SK-N-SH (cell line): ENCODE measurements at regions not wholly inside any gene's neighbourhood (a gene's known extent, or its start where the extent isn't known, plus 50 kb on each side); places are given as distances from the start of the nearest gene placed in this dataset.

Experiments
- CTCF ChIA-PET: fragments of 300-600, 350-600 bp; formaldehyde crosslinking; extraction: SDS; loops from one replicate; lab custom pipeline; 2021; lab: Yijun Ruan, JAX
- POLR2A ChIA-PET: fragments of 350-600 bp; sonication (Branson Sonifier 250); formaldehyde crosslinking; extraction: SDS; loops from one replicate; lab custom pipeline; 2020; ENCODE audit warnings: antibody characterized with exemption, inconsistent platforms; lab: Yijun Ruan, JAX
- DNase-seq: peaks from one replicate; pipeline ENCODE4 v3.0.0; 2012
- H2AFZ ChIP-seq: fragments of 200-600 bp; sonication (generic); 2 replicates; pipeline ENCODE4 v1.8.1; 2016; ENCODE audit warnings: antibody characterized with exemption, mild to moderate bottlenecking, low read depth
- H3F3A ChIP-seq: fragments of 200-600 bp; sonication (generic); replicated peaks from 2 replicates; pipeline ENCODE3; 2016; ENCODE audit warnings: antibody characterized with exemption, mild to moderate bottlenecking; ENCODE audit not compliant: insufficient read depth
- H3K27ac ChIP-seq, 2 experiments: fragments of 200-500 bp in 1 of 2; fragments of 200-600 bp in 1 of 2; sonication (Bioruptor generic) in 1 of 2; sonication (generic), shearing (Covaris generic) in 1 of 2; 2 replicates each; pipeline versions ENCODE4 v1.5.1 to v1.6.1; 2014 to 2016; ENCODE audit warnings: low read depth in 2 of 2, inconsistent platforms in 1 of 2, low read length in 1 of 2, mild to moderate bottlenecking in 1 of 2, mixed read lengths in 1 of 2
- H3K27me3 ChIP-seq: fragments of 200-600 bp; sonication (generic), shearing (Covaris generic); 2 replicates; pipeline ENCODE4 v1.6.1; 2016; ENCODE audit warnings: mixed run types; ENCODE audit not compliant: insufficient read depth
- H3K36me3 ChIP-seq, 2 experiments: fragments of 200-500 bp in 1 of 2; fragments of 200-600 bp in 1 of 2; sonication (Bioruptor generic) in 1 of 2; sonication (generic) in 1 of 2; replicated peaks in 1 of 2; 2 replicates each; pipeline versions ENCODE3 to v1.5.1; 2014 to 2016; ENCODE audit warnings: low read length in 1 of 2, mild to moderate bottlenecking in 1 of 2; ENCODE audit not compliant: insufficient read depth in 2 of 2, control insufficient read depth in 1 of 2
- H3K4me1 ChIP-seq, 2 experiments: fragments of 200-500 bp in 1 of 2; fragments of 200-600 bp in 1 of 2; sonication (Bioruptor generic) in 1 of 2; sonication (generic), shearing (Covaris generic) in 1 of 2; 2 replicates each; pipeline versions ENCODE4 v1.5.1 to v1.6.1; 2014 to 2016; ENCODE audit warnings: low read depth in 1 of 2, low read length in 1 of 2, mixed run types in 1 of 2; ENCODE audit not compliant: insufficient read depth in 2 of 2, control insufficient read depth in 1 of 2
- H3K4me2 ChIP-seq: fragments of 200-600 bp; sonication (generic), shearing (Covaris generic); 2 replicates; pipeline ENCODE4 v1.6.1; 2017; ENCODE audit warnings: mixed run types
- H3K4me3 ChIP-seq, 2 experiments: fragments of 200-500 bp in 1 of 2; fragments of 200-600 bp in 1 of 2; sonication (Bioruptor generic) in 1 of 2; sonication (generic), shearing (Covaris generic) in 1 of 2; 2 replicates each; pipeline versions ENCODE4 v1.5.1 to v1.8.1; 2014 to 2016; ENCODE audit warnings: low read depth in 2 of 2, inconsistent platforms in 1 of 2, low read length in 1 of 2, mild to moderate bottlenecking in 1 of 2, mixed read lengths in 1 of 2, moderate library complexity in 1 of 2
- H3K79me2 ChIP-seq: fragments of 200-600 bp; sonication (generic); 2 replicates; pipeline ENCODE4 v1.8.1; 2017; ENCODE audit warnings: mild to moderate bottlenecking; ENCODE audit not compliant: insufficient read depth
- H3K9ac ChIP-seq: fragments of 200-600 bp; sonication (generic); 2 replicates; pipeline ENCODE4 v1.6.1; 2017; ENCODE audit warnings: mixed run types
- H3K9me2 ChIP-seq: fragments of 200-600 bp; sonication (generic); 2 replicates; pipeline ENCODE4 v1.6.1; 2017; ENCODE audit warnings: mixed run types
- H3K9me3 ChIP-seq: fragments of 200-600 bp; sonication (generic); 2 replicates; pipeline ENCODE4 v1.6.1; 2017; ENCODE audit warnings: mixed run types, mild to moderate bottlenecking, moderate library complexity
- H4K20me1 ChIP-seq: fragments of 200-600 bp; sonication (generic); 2 replicates; pipeline ENCODE4 v1.6.1; 2017; ENCODE audit warnings: mild to moderate bottlenecking, mixed run types; ENCODE audit not compliant: insufficient read depth
- CHD2 ChIP-seq: fragments of 150-350 bp; IDR thresholded peaks from 2 replicates; pipeline ENCODE4 v1.6.1; 2018; ENCODE audit warnings: low read length; ENCODE audit not compliant: partially characterized antibody
- ELF1 ChIP-seq: IDR thresholded peaks from 2 replicates; pipeline ENCODE4 v1.4.0; 2012
- EZH2phosphoT487 ChIP-seq: fragments of 200-600 bp; sonication (generic); IDR thresholded peaks from 2 replicates; pipeline ENCODE4 v1.6.1; 2017; ENCODE audit warnings: low read depth, mixed run types, mild to moderate bottlenecking, antibody characterized with exemption, moderate library complexity, borderline replicate concordance
- FOSL2 ChIP-seq: IDR thresholded peaks from 2 replicates; pipeline ENCODE4 v1.4.0; 2012; ENCODE audit warnings: low read depth, mild to moderate bottlenecking, moderate library complexity, borderline replicate concordance
- FOXJ3 ChIP-seq: sonication (generic); formaldehyde crosslinking; IDR thresholded peaks from 2 replicates; pipeline ENCODE4 v1.5.1; 2020; ENCODE audit warnings: mild to moderate bottlenecking, missing genetic modification reagents
- JUND ChIP-seq: IDR thresholded peaks from 2 replicates; pipeline ENCODE4 v1.4.0; 2012
- MXI1 ChIP-seq: IDR thresholded peaks from 2 replicates; pipeline ENCODE4 v1.6.1; 2012; ENCODE audit warnings: mild to moderate bottlenecking, low read depth, low read length, improper control_type of control experiment
- PBX3 ChIP-seq: IDR thresholded peaks from 2 replicates; pipeline ENCODE4; 2012
- RAD21 ChIP-seq: IDR thresholded peaks from 2 replicates; pipeline ENCODE4 v1.6.1; 2012; ENCODE audit warnings: mild to moderate bottlenecking, low read length
- REST ChIP-seq: IDR thresholded peaks from 2 replicates; pipeline ENCODE4 v1.6.1; 2012; ENCODE audit warnings: mild to moderate bottlenecking, low read depth, low read length, moderate library complexity
- RXRA ChIP-seq: IDR thresholded peaks from 2 replicates; pipeline ENCODE4 v1.4.0; 2012; ENCODE audit warnings: low read depth, mild to moderate bottlenecking, borderline replicate concordance
- SIN3A ChIP-seq: IDR thresholded peaks from 2 replicates; pipeline ENCODE4 v1.6.1; 2012; ENCODE audit warnings: low read depth, mild to moderate bottlenecking, low read length, moderate library complexity, borderline replicate concordance
- SMC3 ChIP-seq: IDR thresholded peaks from 2 replicates; pipeline ENCODE4 v1.6.1; 2012; ENCODE audit warnings: low read depth, low read length, improper control_type of control experiment
- TAF1 ChIP-seq: IDR thresholded peaks from 2 replicates; pipeline ENCODE4 v1.6.1; 2012; ENCODE audit warnings: low read depth, mild to moderate bottlenecking, low read length, moderate library complexity, borderline replicate concordance
- TEAD4 ChIP-seq: IDR thresholded peaks from 2 replicates; pipeline ENCODE4 v1.4.0; 2012; ENCODE audit warnings: mild to moderate bottlenecking, borderline replicate concordance; ENCODE audit not compliant: insufficient read depth
- USF1 ChIP-seq: IDR thresholded peaks from 2 replicates; pipeline ENCODE4 v1.4.0; 2012; ENCODE audit warnings: low read depth, borderline replicate concordance
- USF2 ChIP-seq: fragments of 150-350 bp; IDR thresholded peaks from 2 replicates; pipeline ENCODE4 v1.6.1; 2017; ENCODE audit warnings: antibody characterized with exemption, low read length, low read depth, borderline replicate concordance
- YY1 ChIP-seq: IDR thresholded peaks from 2 replicates; pipeline ENCODE4 v1.4.0; 2012; ENCODE audit warnings: low read depth, mild to moderate bottlenecking
- ZBTB33 ChIP-seq: IDR thresholded peaks from 2 replicates; pipeline ENCODE4 v1.4.0; 2012; ENCODE audit warnings: low read depth, borderline replicate concordance
- WGBS: methylation state at CpG from one replicate; pipeline ENCODE4 v1.1.6; 2017; ENCODE audit warnings: low lambda C conversion rate; 5-methylcytosine and 5-hydroxymethylcytosine counted together

- H3K36me3 ChIP-seq: no peaks in the 10 kb centered on the region
- CTCF ChIA-PET: no interaction called here
- no peak overlapping the region for H3K4me3 ChIP-seq
- POLR2A ChIA-PET: no interaction called here
- H3K27ac ChIP-seq: no peak overlapping the region
- TF ChIP-seq RAD21 (no peak), TAF1 (no peak), ELF1 (no peak), FOSL2 (no peak), TEAD4 (no peak), MXI1 (no peak), CHD2 (no peak), ZBTB33 (no peak), USF2 (no peak), YY1 (no peak), JUND (no peak), FOXJ3 (no peak), SMC3 (no peak), EZH2phosphoT487 (no peak)
- 5% methylated on average over 2 of the region's 2 CpGs for WGBS
- no peak for DNase-seq
- no peaks in the 10 kb centered on the region for H4K20me1 ChIP-seq
- no peaks in the 10 kb centered on the region for H3F3A ChIP-seq
- no peaks in the 10 kb centered on the region for H3K27me3 ChIP-seq
- H3K9ac ChIP-seq: no peak overlapping the region
- no peaks in the 10 kb centered on the region for H3K4me1 ChIP-seq
- no peak overlapping the region for H2AFZ ChIP-seq
- H3K79me2 ChIP-seq: no peaks in the 10 kb centered on the region
- H3K9me2 ChIP-seq: no peaks in the 10 kb centered on the region
- no peak overlapping the region for H3K4me2 ChIP-seq
- H3K9me3 ChIP-seq: no peaks in the 10 kb centered on the region
Observed at GRCh38 chr9:19701991-19702390, 86.8 kb downstream of the SLC24A2 start.

- Histone ChIP-seq H3K27ac (no peak overlapping the region), H3K4me1 (no peaks in the 10 kb centered on the region), H3K79me2 (no peaks in the 10 kb centered on the region), H3K27me3 (no peaks in the 10 kb centered on the region), H3K9me2 (no peaks in the 10 kb centered on the region), H3K9me3 (no peaks in the 10 kb centered on the region), H4K20me1 (no peaks in the 10 kb centered on the region), H3K9ac (no peak overlapping the region), H3F3A (no peaks in the 10 kb centered on the region), H2AFZ (no peak overlapping the region), H3K4me3 (no peak overlapping the region), H3K4me2 (no peak overlapping the region), H3K36me3 (no peaks in the 10 kb centered on the region)
- no peak for DNase-seq
- POLR2A ChIA-PET: no interaction called here
- CTCF ChIA-PET: no interaction called here
- 60% methylated on average over 6 of the region's 6 CpGs for WGBS
- TF ChIP-seq MXI1: no peak
- TF ChIP-seq TEAD4: no peak
- TF ChIP-seq USF1: no peak
- TF ChIP-seq SIN3A: no peak
- no peak for TF ChIP-seq FOXJ3
- no peak for TF ChIP-seq RXRA
- no peak for TF ChIP-seq PBX3
- no peak for TF ChIP-seq USF2
- TF ChIP-seq REST: no peak
Observed at GRCh38 chr9:19701274-19701673, 87.6 kb downstream of the SLC24A2 start.
